ENCODE measurements at regions not wholly inside any gene's neighbourhood (a gene's known extent, or its start where the extent isn't known, plus 50 kb on each side); places are given as distances from the start of the nearest gene placed in this dataset.

DNA sequence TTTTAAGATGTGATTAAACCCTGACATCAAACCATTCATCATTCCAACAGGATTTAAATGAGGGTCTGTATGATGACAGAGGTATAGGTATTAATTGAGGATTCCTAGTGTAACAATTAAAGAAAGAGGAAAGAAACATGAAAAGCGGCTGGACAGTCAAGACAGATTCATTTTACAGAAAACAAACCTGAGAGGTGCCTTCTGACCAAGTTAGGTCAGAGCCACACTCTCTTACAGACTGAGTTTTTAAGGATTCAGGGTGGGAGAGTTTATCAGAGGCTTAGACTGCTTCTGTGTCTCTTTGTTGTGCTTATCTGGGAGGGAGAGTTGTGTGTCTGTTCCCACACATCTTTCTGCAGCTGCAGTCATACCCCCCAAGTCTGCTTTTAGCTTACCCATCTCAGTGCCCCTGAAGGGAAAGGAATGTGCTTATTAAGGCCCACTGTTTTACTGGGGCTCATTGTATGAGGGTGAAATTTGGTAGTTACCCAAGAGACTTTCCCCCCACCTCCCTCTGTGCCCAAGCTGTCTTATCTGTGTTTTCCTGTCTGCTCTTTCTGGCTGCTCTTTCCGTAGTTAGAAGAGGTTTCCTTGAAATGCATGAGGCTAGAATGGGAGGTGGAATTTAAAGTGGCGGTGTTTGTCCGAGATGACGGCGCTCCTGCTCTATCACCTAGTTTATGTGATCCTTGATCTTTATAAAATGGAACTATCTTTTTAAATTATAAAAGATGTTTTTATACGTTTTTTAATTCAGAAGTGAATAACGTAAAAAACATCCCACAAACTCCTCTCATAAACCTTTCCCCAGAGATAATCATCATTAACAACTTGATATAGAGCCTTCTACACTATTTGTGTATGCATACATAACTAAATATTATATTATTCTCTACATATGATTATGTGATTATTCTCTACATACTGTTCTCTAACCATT is 96.0 kb upstream of the TNFSF4 start (continued):
- TF ChIP-seq, protein P1, sequence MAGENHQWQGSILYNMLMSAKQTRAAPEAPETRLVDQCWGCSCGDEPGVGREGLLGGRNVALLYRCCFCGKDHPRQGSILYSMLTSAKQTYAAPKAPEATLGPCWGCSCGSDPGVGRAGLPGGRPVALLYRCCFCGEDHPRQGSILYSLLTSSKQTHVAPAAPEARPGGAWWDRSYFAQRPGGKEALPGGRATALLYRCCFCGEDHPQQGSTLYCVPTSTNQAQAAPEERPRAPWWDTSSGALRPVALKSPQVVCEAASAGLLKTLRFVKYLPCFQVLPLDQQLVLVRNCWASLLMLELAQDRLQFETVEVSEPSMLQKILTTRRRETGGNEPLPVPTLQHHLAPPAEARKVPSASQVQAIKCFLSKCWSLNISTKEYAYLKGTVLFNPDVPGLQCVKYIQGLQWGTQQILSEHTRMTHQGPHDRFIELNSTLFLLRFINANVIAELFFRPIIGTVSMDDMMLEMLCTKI (IDR thresholded peaks at IDR 0.05; ENCODE audit: partially characterized antibody), result no peak
- no peak for TF ChIP-seq CHD4 (IDR thresholded peaks at IDR 0.05; ENCODE audit: insufficient read depth, insufficient replicate concordance, low read depth, low read length, poor library complexity, severe bottlenecking)
- TF ChIP-seq SREBF2 (CRISPR knock-in tag; IDR thresholded peaks at IDR 0.05), result no peak
- no peak for TF ChIP-seq NFIX (CRISPR knock-in tag; IDR thresholded peaks at IDR 0.05; ENCODE audit: low read depth)
- TF ChIP-seq FOXK2 (conservative IDR thresholded peaks at IDR 0.05 in 1 of 2, IDR thresholded peaks at IDR 0.05 in 1 of 2; ENCODE audit: low read depth in 2 of 2), result 0 out of 4 replicates have a peak, but pooled peaks have one; percentile 12 to 44
- TF ChIP-seq NONO (IDR thresholded peaks at IDR 0.05; ENCODE audit: low read depth in 2 of 2, low read length in 1 of 2), result peak in 1 of 2 experiments; percentile 34; a peak in 1 of 4 replicates
- 0 out of 2 replicates have a peak, but pooled peaks have one; percentile 47 for TF ChIP-seq KLF16 (IDR thresholded peaks at IDR 0.05)
- TF ChIP-seq, protein P2, sequence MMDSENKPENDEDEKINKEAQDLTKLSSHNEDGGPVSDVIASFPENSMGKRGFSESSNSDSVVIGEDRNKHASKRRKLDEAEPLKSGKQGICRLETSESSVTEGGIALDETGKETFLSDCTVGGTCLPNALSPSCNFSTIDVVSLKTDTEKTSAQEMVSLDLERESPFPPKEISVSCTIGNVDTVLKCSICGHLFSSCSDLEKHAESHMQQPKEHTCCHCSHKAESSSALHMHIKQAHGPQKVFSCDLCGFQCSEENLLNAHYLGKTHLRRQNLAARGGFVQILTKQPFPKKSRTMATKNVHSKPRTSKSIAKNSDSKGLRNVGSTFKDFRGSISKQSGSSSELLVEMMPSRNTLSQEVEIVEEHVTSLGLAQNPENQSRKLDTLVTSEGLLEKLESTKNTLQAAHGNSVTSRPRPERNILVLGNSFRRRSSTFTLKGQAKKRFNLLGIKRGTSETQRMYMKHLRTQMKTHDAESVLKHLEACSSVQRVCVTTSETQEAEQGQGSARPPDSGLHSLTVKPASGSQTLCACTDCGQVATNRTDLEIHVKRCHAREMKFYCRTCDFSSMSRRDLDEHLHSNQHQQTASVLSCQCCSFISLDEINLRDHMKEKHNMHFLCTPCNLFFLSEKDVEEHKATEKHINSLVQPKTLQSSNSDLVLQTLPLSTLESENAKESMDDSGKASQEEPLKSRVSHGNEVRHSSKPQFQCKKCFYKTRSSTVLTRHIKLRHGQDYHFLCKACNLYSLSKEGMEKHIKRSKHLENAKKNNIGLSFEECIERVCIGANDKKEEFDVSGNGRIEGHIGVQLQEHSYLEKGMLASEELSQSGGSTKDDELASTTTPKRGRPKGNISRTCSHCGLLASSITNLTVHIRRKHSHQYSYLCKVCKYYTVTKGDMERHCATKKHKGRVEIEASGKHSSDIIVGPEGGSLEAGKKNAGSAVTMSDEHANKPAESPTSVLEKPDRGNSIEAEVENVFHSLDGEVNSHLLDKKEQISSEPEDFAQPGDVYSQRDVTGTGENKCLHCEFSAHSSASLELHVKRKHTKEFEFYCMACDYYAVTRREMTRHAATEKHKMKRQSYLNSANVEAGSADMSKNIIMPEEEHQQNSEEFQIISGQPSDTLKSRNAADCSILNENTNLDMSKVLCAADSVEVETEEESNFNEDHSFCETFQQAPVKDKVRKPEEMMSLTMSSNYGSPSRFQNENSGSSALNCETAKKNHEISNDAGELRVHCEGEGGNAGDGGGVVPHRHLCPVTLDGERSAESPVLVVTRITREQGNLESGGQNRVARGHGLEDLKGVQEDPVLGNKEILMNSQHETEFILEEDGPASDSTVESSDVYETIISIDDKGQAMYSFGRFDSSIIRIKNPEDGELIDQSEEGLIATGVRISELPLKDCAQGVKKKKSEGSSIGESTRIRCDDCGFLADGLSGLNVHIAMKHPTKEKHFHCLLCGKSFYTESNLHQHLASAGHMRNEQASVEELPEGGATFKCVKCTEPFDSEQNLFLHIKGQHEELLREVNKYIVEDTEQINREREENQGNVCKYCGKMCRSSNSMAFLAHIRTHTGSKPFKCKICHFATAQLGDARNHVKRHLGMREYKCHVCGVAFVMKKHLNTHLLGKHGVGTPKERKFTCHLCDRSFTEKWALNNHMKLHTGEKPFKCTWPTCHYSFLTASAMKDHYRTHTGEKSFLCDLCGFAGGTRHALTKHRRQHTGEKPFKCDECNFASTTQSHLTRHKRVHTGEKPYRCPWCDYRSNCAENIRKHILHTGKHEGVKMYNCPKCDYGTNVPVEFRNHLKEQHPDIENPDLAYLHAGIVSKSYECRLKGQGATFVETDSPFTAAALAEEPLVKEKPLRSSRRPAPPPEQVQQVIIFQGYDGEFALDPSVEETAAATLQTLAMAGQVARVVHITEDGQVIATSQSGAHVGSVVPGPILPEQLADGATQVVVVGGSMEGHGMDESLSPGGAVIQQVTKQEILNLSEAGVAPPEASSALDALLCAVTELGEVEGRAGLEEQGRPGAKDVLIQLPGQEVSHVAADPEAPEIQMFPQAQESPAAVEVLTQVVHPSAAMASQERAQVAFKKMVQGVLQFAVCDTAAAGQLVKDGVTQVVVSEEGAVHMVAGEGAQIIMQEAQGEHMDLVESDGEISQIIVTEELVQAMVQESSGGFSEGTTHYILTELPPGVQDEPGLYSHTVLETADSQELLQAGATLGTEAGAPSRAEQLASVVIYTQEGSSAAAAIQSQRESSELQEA (IDR thresholded peaks at IDR 0.05; ENCODE audit: low read depth), result peak; percentile 72
- TF ChIP-seq ARID1B (IDR thresholded peaks at IDR 0.05), result peak; percentile 93
- TF ChIP-seq SNRNP70 (optimal IDR thresholded peaks at IDR 0.05; ENCODE audit: low read depth, low read length), result no peak
- peak in 1 of 2 experiments; percentile 30; a peak in 1 of 4 replicates for TF ChIP-seq RAD21 (CRISPR knock-in tag; conservative IDR thresholded peaks at IDR 0.05 in 1 of 2, IDR thresholded peaks at IDR 0.05 in 1 of 2)
- TF ChIP-seq, protein P3, sequence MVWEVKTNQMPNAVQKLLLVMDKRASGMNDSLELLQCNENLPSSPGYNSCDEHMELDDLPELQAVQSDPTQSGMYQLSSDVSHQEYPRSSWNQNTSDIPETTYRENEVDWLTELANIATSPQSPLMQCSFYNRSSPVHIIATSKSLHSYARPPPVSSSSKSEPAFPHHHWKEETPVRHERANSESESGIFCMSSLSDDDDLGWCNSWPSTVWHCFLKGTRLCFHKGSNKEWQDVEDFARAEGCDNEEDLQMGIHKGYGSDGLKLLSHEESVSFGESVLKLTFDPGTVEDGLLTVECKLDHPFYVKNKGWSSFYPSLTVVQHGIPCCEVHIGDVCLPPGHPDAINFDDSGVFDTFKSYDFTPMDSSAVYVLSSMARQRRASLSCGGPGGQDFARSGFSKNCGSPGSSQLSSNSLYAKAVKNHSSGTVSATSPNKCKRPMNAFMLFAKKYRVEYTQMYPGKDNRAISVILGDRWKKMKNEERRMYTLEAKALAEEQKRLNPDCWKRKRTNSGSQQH (CRISPR knock-in tag; IDR thresholded peaks at IDR 0.05), result 0 out of 2 replicates have a peak, but pooled peaks have one; percentile 44
- TF ChIP-seq ZNF184 (CRISPR knock-in tag; IDR thresholded peaks at IDR 0.05), result no peak
- TF ChIP-seq ZNF57 (CRISPR knock-in tag; IDR thresholded peaks at IDR 0.05), result no peak
- no peak for TF ChIP-seq ZNF551 (CRISPR knock-in tag; IDR thresholded peaks at IDR 0.05)
